Hypothalamus (tissue), 51 donors: ENCODE measurements at regions not wholly inside any gene's neighbourhood (a gene's known extent, or its start where the extent isn't known, plus 50 kb on each side); places are given as distances from the start of the nearest gene placed in this dataset.
"Not testable (repeated sequence)": the region's sequence is repeated elsewhere in the genome, so short reads cannot be mapped to it uniquely, and the experiment has no call there.

Source experiments
- DNase-seq, 51 donors: peaks; one replicate each; lab custom pipeline; 2025; lab: John Stamatoyannopoulos, UW

GRCh38 chr3:74921676-74922075, 307.2 kb upstream of the CNTN3 start:
- no peak for DNase-seq

GRCh38 chr3:74920721-74921350, 306.4 kb upstream of the CNTN3 start:
- DNase-seq, result no peak

- DNase-seq, result no peak
Measured at GRCh38 chr3:74916696-74917095, 302.2 kb upstream of the CNTN3 start.

- no peak for DNase-seq
Measured at GRCh38 chr3:74906181-74906580, 291.7 kb upstream of the CNTN3 start.

- DNase-seq, result no peak
Measured at GRCh38 chr3:74905478-74905877, 291.0 kb upstream of the CNTN3 start.

GRCh38 chr3:74904646-74905045, 290.2 kb upstream of the CNTN3 start:
- no peak for DNase-seq

GRCh38 chr3:74899796-74900516, 285.5 kb upstream of the CNTN3 start:
- DNase-seq, result not testable (repeated sequence)

- DNase-seq, result no peak
Measured at GRCh38 chr3:74897006-74897405, 282.5 kb upstream of the CNTN3 start.

GRCh38 chr3:74891312-74891711, 276.9 kb upstream of the CNTN3 start:
- no peak for DNase-seq

- no peak for DNase-seq
Measured at GRCh38 chr3:74883690-74884089, 269.2 kb upstream of the CNTN3 start.

- DNase-seq, result no peak
Measured at GRCh38 chr3:74883222-74883621, 268.8 kb upstream of the CNTN3 start.

- DNase-seq, result no peak
Measured at GRCh38 chr3:74880237-74880636, 265.8 kb upstream of the CNTN3 start.

GRCh38 chr3:74866357-74867030, 252.0 kb upstream of the CNTN3 start:
- no peak for DNase-seq

GRCh38 chr3:74862476-74862875, 248.0 kb upstream of the CNTN3 start:
- no peak for DNase-seq

GRCh38 chr3:74861211-74861610, 246.8 kb upstream of the CNTN3 start:
- no peak for DNase-seq

- no peak for DNase-seq
Measured at GRCh38 chr3:74858086-74858485, 243.6 kb upstream of the CNTN3 start.

GRCh38 chr3:74850381-74850780, 235.9 kb upstream of the CNTN3 start:
- DNase-seq, result no peak

GRCh38 chr3:74847093-74847492, 232.6 kb upstream of the CNTN3 start:
- DNase-seq, result no peak

GRCh38 chr3:74845081-74845480, 230.6 kb upstream of the CNTN3 start:
- no peak for DNase-seq

GRCh38 chr3:74844428-74844827, 230.0 kb upstream of the CNTN3 start:
- no peak for DNase-seq

- no peak for DNase-seq
Measured at GRCh38 chr3:74842649-74843048, 228.2 kb upstream of the CNTN3 start.

GRCh38 chr3:74842141-74842540, 227.7 kb upstream of the CNTN3 start:
- no peak for DNase-seq
